ENCODE measurements at regions not wholly inside any gene's neighbourhood (a gene's known extent, or its start where the extent isn't known, plus 50 kb on each side); places are given as distances from the start of the nearest gene placed in this dataset.

DNA sequence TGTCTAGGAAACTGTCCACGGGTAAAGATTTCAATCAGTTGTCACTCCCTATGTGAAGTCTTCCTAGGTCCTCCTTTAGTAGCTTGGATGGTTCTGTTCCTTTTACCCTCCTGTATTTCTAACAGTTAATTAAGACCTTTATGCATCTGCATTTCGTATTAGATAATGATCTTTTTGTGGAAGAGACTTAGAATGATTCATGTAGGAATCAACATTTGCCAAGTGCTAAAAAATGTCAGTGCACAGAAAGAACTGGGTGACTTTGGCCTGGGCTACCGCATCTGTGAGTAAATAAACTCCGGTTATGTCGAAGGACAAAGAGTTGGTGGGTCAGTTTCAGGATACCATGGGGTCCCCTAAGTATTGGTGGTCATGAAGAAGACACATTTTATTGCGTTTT, 918.0 kb downstream of the TFAP2A start:
- ATAC-seq (no peak), DNase-seq (ENCODE audit: low read depth, low spot score) (no peak)
- Histone ChIP-seq H3K9me2 (ENCODE audit: insufficient read depth) (no peaks in the 10 kb centered on the region), H3K79me2 (ENCODE audit: insufficient read depth, low read length) (no peaks in the 10 kb centered on the region), H3K27me3 (ENCODE audit: insufficient read depth, low read length) (no peaks in the 10 kb centered on the region), H3K4me1 (ENCODE audit: control insufficient read depth in 1 of 2, insufficient read depth in 2 of 2, low read length in 2 of 2) (no peaks in the 10 kb centered on the region), H3K27ac (ENCODE audit: low read depth, low read length) (no peak overlapping the region), H2AFZ (ENCODE audit: low read depth, low read length, poor library complexity, severe bottlenecking) (no peak overlapping the region), H3K4me3 (replicated peaks in 1 of 2; ENCODE audit: low read depth in 1 of 2, low read length in 2 of 2) (no peak overlapping the region), H3K9me3 (ENCODE audit: control insufficient read depth in 1 of 2, insufficient read depth in 1 of 2, low read depth in 1 of 2, low read length in 2 of 2) (no peaks in the 10 kb centered on the region), H3K4me2 (ENCODE audit: low read length) (no peak overlapping the region), H3K36me3 (ENCODE audit: control insufficient read depth in 1 of 2, insufficient read depth in 2 of 2, low read length in 2 of 2) (no peaks in the 10 kb centered on the region), H4K20me1 (ENCODE audit: insufficient read depth) (no peaks in the 10 kb centered on the region), H3K9ac (ENCODE audit: low read length) (no peak overlapping the region)
- RAD21 ChIA-PET (ENCODE audit: low non-redundant PET in 1 of 2, low total read pairs in 2 of 2, uncharacterized antibody in 2 of 2, unreplicated experiment in 2 of 2), result no interaction called here
- TF ChIP-seq CTCF (IDR thresholded peaks at IDR 0.05 in 2 of 3, conservative IDR thresholded peaks at IDR 0.05 in 1 of 3; ENCODE audit: borderline replicate concordance in 1 of 3, insufficient read depth in 1 of 3, low read depth in 2 of 3, low read length in 2 of 3), result no peak
- intact Hi-C loops (cut with micrococcal nuclease), result no loop called here
- CTCF ChIA-PET, result no interaction called here
- BruUV-seq (replicated peaks), result no TSS peak
- POLR2A ChIA-PET, result no interaction called here

DNA sequence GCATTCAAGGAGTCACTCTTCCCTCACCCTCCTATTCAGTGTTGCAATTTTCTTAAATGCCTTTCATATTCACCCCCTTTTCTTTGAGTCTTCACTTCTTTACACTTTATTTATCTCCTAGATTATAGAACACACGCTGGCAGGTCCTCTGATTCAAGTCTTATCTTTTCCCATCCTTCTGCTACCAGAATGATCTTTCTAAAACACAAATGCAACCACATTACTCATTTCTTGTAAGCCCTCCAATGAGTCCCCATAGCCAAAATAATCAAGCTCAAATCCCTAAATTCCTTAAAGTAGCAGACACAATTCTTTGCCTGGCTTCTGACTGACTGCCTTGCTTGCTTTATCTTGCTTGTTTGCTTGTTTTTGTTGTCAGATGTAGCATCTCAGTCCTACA, 920.0 kb downstream of the TFAP2A start:
- ChIA-PET CTCF (no interaction called here), POLR2A (no interaction called here), RAD21 (ENCODE audit: low non-redundant PET in 1 of 2, low total read pairs in 2 of 2, uncharacterized antibody in 2 of 2, unreplicated experiment in 2 of 2) (no interaction called here)
- H3K9me2 ChIP-seq (ENCODE audit: insufficient read depth), result no peaks in the 10 kb centered on the region
- no peak overlapping the region for H2AFZ ChIP-seq (ENCODE audit: low read depth, low read length, poor library complexity, severe bottlenecking)
- intact Hi-C loops (cut with micrococcal nuclease), result no loop called here
- no peak for ATAC-seq
- no peak overlapping the region for H3K9ac ChIP-seq (ENCODE audit: low read length)
- H4K20me1 ChIP-seq (ENCODE audit: insufficient read depth), result no peaks in the 10 kb centered on the region
- no peaks in the 10 kb centered on the region for H3K9me3 ChIP-seq (ENCODE audit: control insufficient read depth in 1 of 2, insufficient read depth in 1 of 2, low read depth in 1 of 2, low read length in 2 of 2)
- H3K27me3 ChIP-seq (ENCODE audit: insufficient read depth, low read length), result no peaks in the 10 kb centered on the region
- no peaks in the 10 kb centered on the region for H3K36me3 ChIP-seq (ENCODE audit: control insufficient read depth in 1 of 2, insufficient read depth in 2 of 2, low read length in 2 of 2)
- H3K4me2 ChIP-seq (ENCODE audit: low read length), result no peak overlapping the region
- no peaks in the 10 kb centered on the region for H3K4me1 ChIP-seq (ENCODE audit: control insufficient read depth in 1 of 2, insufficient read depth in 2 of 2, low read length in 2 of 2)
- H3K79me2 ChIP-seq (ENCODE audit: insufficient read depth, low read length), result no peaks in the 10 kb centered on the region
- no peak overlapping the region for H3K4me3 ChIP-seq (replicated peaks in 1 of 2; ENCODE audit: low read depth in 1 of 2, low read length in 2 of 2)
- no TSS peak for BruUV-seq (replicated peaks)
- DNase-seq (ENCODE audit: low read depth, low spot score), result no peak
- H3K27ac ChIP-seq (ENCODE audit: low read depth, low read length), result no peak overlapping the region
- TF ChIP-seq ZNF274 (IDR thresholded peaks at IDR 0.05; ENCODE audit: low read depth, low read length), result no peak
- no peak for TF ChIP-seq MAX (IDR thresholded peaks at IDR 0.05)
- no peak for TF ChIP-seq POLR2AphosphoS5 (IDR thresholded peaks at IDR 0.05; ENCODE audit: low read depth, low read length)
- no peak for TF ChIP-seq ZFX (IDR thresholded peaks at IDR 0.05)
- no peak for TF ChIP-seq SP1 (IDR thresholded peaks at IDR 0.05; ENCODE audit: low read depth)
- no peak for TF ChIP-seq EZH2 (IDR thresholded peaks at IDR 0.05)
- no peak for TF ChIP-seq EGR1 (IDR thresholded peaks at IDR 0.05; ENCODE audit: low read depth)
- TF ChIP-seq SIN3A (IDR thresholded peaks at IDR 0.05; ENCODE audit: low read depth), result no peak
- no peak for TF ChIP-seq ZBTB33 (IDR thresholded peaks at IDR 0.05; ENCODE audit: extremely low read depth, insufficient replicate concordance, low read length)
- TF ChIP-seq SRF (IDR thresholded peaks at IDR 0.05; ENCODE audit: low read depth), result no peak
- TF ChIP-seq, protein P1, sequence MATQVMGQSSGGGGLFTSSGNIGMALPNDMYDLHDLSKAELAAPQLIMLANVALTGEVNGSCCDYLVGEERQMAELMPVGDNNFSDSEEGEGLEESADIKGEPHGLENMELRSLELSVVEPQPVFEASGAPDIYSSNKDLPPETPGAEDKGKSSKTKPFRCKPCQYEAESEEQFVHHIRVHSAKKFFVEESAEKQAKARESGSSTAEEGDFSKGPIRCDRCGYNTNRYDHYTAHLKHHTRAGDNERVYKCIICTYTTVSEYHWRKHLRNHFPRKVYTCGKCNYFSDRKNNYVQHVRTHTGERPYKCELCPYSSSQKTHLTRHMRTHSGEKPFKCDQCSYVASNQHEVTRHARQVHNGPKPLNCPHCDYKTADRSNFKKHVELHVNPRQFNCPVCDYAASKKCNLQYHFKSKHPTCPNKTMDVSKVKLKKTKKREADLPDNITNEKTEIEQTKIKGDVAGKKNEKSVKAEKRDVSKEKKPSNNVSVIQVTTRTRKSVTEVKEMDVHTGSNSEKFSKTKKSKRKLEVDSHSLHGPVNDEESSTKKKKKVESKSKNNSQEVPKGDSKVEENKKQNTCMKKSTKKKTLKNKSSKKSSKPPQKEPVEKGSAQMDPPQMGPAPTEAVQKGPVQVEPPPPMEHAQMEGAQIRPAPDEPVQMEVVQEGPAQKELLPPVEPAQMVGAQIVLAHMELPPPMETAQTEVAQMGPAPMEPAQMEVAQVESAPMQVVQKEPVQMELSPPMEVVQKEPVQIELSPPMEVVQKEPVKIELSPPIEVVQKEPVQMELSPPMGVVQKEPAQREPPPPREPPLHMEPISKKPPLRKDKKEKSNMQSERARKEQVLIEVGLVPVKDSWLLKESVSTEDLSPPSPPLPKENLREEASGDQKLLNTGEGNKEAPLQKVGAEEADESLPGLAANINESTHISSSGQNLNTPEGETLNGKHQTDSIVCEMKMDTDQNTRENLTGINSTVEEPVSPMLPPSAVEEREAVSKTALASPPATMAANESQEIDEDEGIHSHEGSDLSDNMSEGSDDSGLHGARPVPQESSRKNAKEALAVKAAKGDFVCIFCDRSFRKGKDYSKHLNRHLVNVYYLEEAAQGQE (IDR thresholded peaks at IDR 0.05; ENCODE audit: low read depth), result no peak
- TF ChIP-seq TCF7L2 (IDR thresholded peaks at IDR 0.05; ENCODE audit: borderline replicate concordance, extremely low read depth, insufficient read depth, insufficient read length), result no peak
- no peak for TF ChIP-seq POLR2A (IDR thresholded peaks at IDR 0.05; ENCODE audit: borderline replicate concordance, extremely low read depth, insufficient read depth, insufficient read length)
- no peak for TF ChIP-seq FOSL1 (IDR thresholded peaks at IDR 0.05; ENCODE audit: low read depth)
